ENCODE measurements at regions not wholly inside any gene's neighbourhood (a gene's known extent, or its start where the extent isn't known, plus 50 kb on each side); places are given as distances from the start of the nearest gene placed in this dataset.

DNA sequence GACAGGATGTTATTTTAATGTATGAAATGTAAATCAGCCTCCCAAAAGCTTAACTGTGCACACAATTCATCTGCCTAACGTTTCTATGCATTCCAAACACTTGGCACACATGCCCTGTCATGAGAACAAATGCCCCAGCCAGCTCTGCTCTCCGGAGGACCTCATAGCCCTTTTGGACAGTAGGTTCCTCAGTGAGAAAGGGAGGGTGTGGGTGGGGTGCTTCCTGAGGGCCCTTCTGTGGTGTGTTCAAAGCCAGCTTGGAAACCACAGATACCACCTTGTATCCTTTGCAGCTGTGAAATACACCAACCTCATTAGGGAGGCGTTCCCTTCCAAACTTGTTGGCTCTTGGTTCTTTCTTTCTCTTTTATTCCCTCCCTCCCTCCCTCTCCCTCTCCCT is 102.2 kb upstream of the ASB18 start:
- TF ChIP-seq, protein P1, sequence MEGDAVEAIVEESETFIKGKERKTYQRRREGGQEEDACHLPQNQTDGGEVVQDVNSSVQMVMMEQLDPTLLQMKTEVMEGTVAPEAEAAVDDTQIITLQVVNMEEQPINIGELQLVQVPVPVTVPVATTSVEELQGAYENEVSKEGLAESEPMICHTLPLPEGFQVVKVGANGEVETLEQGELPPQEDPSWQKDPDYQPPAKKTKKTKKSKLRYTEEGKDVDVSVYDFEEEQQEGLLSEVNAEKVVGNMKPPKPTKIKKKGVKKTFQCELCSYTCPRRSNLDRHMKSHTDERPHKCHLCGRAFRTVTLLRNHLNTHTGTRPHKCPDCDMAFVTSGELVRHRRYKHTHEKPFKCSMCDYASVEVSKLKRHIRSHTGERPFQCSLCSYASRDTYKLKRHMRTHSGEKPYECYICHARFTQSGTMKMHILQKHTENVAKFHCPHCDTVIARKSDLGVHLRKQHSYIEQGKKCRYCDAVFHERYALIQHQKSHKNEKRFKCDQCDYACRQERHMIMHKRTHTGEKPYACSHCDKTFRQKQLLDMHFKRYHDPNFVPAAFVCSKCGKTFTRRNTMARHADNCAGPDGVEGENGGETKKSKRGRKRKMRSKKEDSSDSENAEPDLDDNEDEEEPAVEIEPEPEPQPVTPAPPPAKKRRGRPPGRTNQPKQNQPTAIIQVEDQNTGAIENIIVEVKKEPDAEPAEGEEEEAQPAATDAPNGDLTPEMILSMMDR (IDR thresholded peaks at IDR 0.05; ENCODE audit: unreplicated experiment), result no peak
- no peak overlapping the region for H3K27ac Mint-ChIP-seq
- peaks cover 37% of the 10 kb centered on the region for H3K4me1 Mint-ChIP-seq
- DNase-seq (ENCODE audit: low spot score in 2 of 2, unreplicated experiment in 2 of 2), result no peak
- no peaks in the 10 kb centered on the region for H3K9me3 Mint-ChIP-seq
- peaks cover 13% of the 10 kb centered on the region for H3K36me3 Mint-ChIP-seq
- H3K27me3 Mint-ChIP-seq (ENCODE audit: low read depth), result no peaks in the 10 kb centered on the region
- H3K4me3 Mint-ChIP-seq, result no peak overlapping the region

DNA sequence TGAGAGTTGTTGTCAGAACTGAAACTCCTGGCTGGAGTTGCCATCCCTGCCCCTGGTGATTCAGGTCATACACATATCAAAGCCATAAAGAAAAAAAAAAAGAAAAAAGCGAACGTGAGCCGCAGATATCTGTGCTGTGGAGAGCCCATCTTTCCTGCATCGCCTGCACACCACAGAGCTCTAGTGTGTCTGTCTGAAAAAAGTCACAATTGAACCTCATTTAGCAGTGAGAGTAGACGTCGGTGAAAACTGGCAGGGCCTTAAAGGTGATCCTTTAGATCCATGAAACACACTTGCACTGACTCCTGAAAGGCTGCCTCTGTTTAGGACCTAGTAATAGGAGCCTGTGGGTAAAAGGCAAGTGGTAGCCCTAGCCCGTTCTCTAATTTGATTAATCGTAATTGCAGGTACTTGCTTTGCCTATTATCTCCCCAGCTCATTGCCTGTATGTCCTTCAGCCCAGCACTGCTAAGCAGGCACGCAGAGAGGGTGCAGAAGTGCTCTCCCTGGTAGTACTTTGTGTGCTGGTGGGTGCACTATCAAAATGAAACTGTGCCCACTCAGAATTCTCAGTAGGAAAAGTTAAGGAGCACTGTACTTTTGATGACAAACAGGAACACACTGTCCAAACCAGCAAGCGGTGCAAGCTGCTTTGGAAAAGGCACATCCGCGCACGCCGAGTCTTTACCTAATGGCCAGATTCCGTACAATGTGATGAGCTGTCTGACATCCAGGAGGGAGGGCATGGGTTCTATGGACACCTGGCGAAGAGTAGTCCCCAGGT is 103.5 kb upstream of the ASB18 start:
- Mint-ChIP-seq H3K36me3 (peaks cover 11% of the 10 kb centered on the region), H3K9me3 (no peaks in the 10 kb centered on the region), H3K27ac (no peak overlapping the region), H3K4me3 (no peak overlapping the region), H3K27me3 (ENCODE audit: low read depth) (no peaks in the 10 kb centered on the region), H3K4me1 (peaks cover 37% of the 10 kb centered on the region)
- no peak for DNase-seq (ENCODE audit: low spot score in 2 of 2, unreplicated experiment in 2 of 2)
- TF ChIP-seq, protein P1 (IDR thresholded peaks at IDR 0.05; ENCODE audit: unreplicated experiment), result no peak

DNA sequence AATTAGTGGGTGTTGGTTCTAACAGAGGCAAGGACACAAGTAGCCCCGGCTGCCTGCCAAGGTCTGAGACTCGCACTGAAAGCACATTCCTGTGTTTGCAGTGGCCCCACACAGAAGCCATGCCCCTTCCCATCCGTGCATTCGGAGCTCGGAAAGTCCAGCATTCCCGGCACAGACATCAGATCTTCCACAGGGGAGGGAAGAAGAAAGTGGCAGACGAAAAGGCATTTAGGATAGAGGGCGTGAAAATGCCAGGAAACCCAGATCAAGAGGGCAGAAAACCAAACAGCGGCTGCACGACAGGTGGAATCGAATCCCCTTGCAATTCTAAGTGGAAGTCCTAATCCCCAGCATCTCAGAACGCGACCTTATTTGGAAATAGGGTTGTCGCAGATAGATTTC is 105.5 kb upstream of the ASB18 start:
- H3K4me1 Mint-ChIP-seq, result peaks cover 23% of the 10 kb centered on the region
- H3K27ac Mint-ChIP-seq, result no peak overlapping the region
- no peaks in the 10 kb centered on the region for H3K27me3 Mint-ChIP-seq (ENCODE audit: low read depth)
- H3K4me3 Mint-ChIP-seq, result no peak overlapping the region
- TF ChIP-seq, protein P1 (IDR thresholded peaks at IDR 0.05; ENCODE audit: unreplicated experiment), result no peak
- peaks cover 16% of the 10 kb centered on the region for H3K36me3 Mint-ChIP-seq
- peaks cover 12% of the 10 kb centered on the region for H3K9me3 Mint-ChIP-seq
- no peak for DNase-seq (ENCODE audit: low spot score in 2 of 2, unreplicated experiment in 2 of 2)

DNA sequence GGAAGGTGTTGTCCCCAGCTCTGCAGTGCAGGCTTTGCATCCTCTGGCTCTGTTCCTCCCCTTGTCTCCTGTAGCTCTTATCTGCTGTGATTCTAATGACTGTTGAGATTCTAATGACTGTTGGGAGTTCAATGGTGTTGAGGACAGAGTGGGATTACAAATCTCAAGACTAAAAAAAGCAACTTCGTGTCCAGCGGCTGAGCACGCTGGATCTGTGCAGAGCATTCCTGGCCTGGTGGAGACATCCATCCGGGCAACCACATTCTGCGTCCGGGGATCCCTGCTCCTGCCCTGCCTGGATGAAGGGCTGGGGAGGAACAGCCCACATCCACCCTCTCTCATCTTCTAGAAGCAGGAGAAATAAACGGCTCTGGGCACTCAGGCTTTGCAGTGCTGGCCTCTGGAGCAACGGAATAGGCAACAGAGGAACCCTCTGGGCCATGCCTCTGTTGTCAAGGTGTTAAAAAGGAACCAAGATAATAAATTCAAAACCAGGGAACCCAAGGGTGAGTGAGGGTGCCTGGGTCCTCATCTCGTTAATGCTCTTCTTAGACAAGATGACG is 106.7 kb upstream of the ASB18 start:
- TF ChIP-seq, protein P1 (IDR thresholded peaks at IDR 0.05; ENCODE audit: unreplicated experiment), result no peak
- H3K9me3 Mint-ChIP-seq, result peaks cover 12% of the 10 kb centered on the region
- no peak overlapping the region for H3K4me3 Mint-ChIP-seq
- DNase-seq (ENCODE audit: low spot score in 2 of 2, unreplicated experiment in 2 of 2), result no peak
- no peaks in the 10 kb centered on the region for H3K27me3 Mint-ChIP-seq (ENCODE audit: low read depth)
- no peak overlapping the region for H3K27ac Mint-ChIP-seq
- peaks cover 19% of the 10 kb centered on the region for H3K36me3 Mint-ChIP-seq
- H3K4me1 Mint-ChIP-seq, result peaks cover 16% of the 10 kb centered on the region

DNA sequence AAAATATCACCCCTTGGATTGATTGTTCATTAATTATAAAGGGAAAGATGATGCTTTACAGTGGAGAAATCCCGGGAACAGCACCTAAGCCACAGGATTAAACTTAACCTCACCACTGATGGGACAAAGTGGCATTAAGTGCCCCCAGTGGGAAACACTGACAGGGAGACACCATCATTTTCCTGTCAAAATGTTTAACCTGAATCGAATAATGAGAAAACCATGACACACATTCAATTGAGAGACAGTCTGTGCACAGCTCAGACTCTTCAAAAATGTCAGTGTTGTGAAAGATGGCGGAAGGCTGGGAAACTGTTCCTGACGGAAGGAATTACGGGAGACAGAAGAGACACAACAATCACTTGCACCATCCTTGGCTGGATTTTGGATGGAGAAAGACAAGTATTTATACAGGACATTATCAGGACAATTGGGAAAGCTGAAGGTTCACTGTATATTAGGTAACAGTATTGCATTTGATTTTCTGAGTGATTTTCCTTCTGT is 111.8 kb upstream of the ASB18 start:
- DNase-seq (ENCODE audit: low spot score in 2 of 2, unreplicated experiment in 2 of 2), result no peak
- no peaks in the 10 kb centered on the region for H3K4me1 Mint-ChIP-seq
- TF ChIP-seq, protein P1 (IDR thresholded peaks at IDR 0.05; ENCODE audit: unreplicated experiment), result no peak
- H3K9me3 Mint-ChIP-seq, result peaks cover 20% of the 10 kb centered on the region
- H3K27me3 Mint-ChIP-seq (ENCODE audit: low read depth), result no peaks in the 10 kb centered on the region
- H3K27ac Mint-ChIP-seq, result no peak overlapping the region
- H3K4me3 Mint-ChIP-seq, result no peak overlapping the region
- H3K36me3 Mint-ChIP-seq, result peaks cover 26% of the 10 kb centered on the region
